SK-N-SH (cell line): ENCODE measurements at regions not wholly inside any gene's neighbourhood (a gene's known extent, or its start where the extent isn't known, plus 50 kb on each side); places are given as distances from the start of the nearest gene placed in this dataset.

ENCODE experiments used
- EP300 ChIP-seq, 2 experiments: IDR thresholded peaks; 2 replicates each; pipeline versions ENCODE4 v1.4.0 to v1.6.1; 2012; ENCODE audit warnings: borderline replicate concordance in 1 of 2, low read depth in 1 of 2, low read length in 1 of 2
- FOXJ3 ChIP-seq: sonication (generic); formaldehyde crosslinking; IDR thresholded peaks from 2 replicates; pipeline ENCODE4 v1.5.1; 2020; ENCODE audit warnings: mild to moderate bottlenecking, missing genetic modification reagents
- GABPA ChIP-seq: IDR thresholded peaks from 2 replicates; pipeline ENCODE4 v1.4.0; 2012; ENCODE audit warnings: low read depth, mild to moderate bottlenecking
- YY1 ChIP-seq: IDR thresholded peaks from 2 replicates; pipeline ENCODE4 v1.4.0; 2012; ENCODE audit warnings: low read depth, mild to moderate bottlenecking
- TF ChIP-seq, protein P1 (sequence below): fragments of 200-600 bp; sonication (generic); IDR thresholded peaks from 2 replicates; pipeline ENCODE4 v1.6.1; 2017; ENCODE audit warnings: antibody characterized with exemption, mild to moderate bottlenecking, moderate library complexity
- TF ChIP-seq, protein P2 (sequence below): IDR thresholded peaks from 2 replicates; pipeline ENCODE4 v1.4.0; 2012; ENCODE audit warnings: low read depth, borderline replicate concordance
- TF ChIP-seq, protein P3 (sequence below): IDR thresholded peaks from 2 replicates; pipeline ENCODE4 v1.4.0; 2012; ENCODE audit warnings: low read depth, borderline replicate concordance
- TF ChIP-seq, protein P4 (sequence below): IDR thresholded peaks from 2 replicates; pipeline ENCODE4 v1.4.0; 2012; ENCODE audit warnings: low read depth
- TF ChIP-seq, protein P5 (sequence below): IDR thresholded peaks from 2 replicates; pipeline ENCODE4; 2012

DNA sequence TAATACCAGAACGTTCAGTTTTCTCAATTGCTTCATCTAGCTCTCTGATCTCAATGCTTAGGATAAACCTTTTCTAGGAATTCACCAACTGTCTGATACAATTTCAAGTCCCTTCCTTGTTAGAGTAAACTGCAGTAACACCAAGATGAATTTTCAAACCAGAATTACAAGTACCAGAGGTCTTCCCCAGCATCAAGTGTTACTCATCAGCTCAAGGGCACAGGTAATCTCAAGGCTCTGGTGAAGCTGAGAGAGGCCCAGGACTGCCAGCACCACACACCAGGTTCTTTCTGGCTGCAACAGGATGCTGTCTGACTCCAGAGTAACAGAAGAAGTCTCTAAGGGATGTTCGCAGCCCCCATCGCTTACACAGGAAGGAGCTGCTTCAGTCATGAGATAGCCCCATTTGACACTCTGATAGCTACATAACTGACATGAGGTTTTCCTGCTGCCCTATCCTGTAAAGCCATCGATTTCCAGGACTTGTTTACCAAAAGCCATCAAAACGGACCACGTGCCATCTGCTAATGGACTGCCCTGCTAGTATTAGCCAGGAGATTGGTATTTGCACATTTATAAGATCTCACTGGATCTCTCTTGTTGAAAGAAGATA lies 549.4 kb downstream of the UTRN start:
- TF ChIP-seq, protein P1, sequence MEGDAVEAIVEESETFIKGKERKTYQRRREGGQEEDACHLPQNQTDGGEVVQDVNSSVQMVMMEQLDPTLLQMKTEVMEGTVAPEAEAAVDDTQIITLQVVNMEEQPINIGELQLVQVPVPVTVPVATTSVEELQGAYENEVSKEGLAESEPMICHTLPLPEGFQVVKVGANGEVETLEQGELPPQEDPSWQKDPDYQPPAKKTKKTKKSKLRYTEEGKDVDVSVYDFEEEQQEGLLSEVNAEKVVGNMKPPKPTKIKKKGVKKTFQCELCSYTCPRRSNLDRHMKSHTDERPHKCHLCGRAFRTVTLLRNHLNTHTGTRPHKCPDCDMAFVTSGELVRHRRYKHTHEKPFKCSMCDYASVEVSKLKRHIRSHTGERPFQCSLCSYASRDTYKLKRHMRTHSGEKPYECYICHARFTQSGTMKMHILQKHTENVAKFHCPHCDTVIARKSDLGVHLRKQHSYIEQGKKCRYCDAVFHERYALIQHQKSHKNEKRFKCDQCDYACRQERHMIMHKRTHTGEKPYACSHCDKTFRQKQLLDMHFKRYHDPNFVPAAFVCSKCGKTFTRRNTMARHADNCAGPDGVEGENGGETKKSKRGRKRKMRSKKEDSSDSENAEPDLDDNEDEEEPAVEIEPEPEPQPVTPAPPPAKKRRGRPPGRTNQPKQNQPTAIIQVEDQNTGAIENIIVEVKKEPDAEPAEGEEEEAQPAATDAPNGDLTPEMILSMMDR = no peak
- TF ChIP-seq, protein P2, sequence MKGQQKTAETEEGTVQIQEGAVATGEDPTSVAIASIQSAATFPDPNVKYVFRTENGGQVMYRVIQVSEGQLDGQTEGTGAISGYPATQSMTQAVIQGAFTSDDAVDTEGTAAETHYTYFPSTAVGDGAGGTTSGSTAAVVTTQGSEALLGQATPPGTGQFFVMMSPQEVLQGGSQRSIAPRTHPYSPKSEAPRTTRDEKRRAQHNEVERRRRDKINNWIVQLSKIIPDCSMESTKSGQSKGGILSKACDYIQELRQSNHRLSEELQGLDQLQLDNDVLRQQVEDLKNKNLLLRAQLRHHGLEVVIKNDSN = no peak
- no peak for TF ChIP-seq EP300 (IDR thresholded peaks at IDR 0.05; ENCODE audit: borderline replicate concordance in 1 of 2, low read depth in 1 of 2, low read length in 1 of 2)
- TF ChIP-seq, protein P3, sequence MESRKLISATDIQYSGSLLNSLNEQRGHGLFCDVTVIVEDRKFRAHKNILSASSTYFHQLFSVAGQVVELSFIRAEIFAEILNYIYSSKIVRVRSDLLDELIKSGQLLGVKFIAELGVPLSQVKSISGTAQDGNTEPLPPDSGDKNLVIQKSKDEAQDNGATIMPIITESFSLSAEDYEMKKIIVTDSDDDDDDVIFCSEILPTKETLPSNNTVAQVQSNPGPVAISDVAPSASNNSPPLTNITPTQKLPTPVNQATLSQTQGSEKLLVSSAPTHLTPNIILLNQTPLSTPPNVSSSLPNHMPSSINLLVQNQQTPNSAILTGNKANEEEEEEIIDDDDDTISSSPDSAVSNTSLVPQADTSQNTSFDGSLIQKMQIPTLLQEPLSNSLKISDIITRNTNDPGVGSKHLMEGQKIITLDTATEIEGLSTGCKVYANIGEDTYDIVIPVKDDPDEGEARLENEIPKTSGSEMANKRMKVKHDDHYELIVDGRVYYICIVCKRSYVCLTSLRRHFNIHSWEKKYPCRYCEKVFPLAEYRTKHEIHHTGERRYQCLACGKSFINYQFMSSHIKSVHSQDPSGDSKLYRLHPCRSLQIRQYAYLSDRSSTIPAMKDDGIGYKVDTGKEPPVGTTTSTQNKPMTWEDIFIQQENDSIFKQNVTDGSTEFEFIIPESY = no peak
- TF ChIP-seq YY1 = no peak
- TF ChIP-seq, protein P4, sequence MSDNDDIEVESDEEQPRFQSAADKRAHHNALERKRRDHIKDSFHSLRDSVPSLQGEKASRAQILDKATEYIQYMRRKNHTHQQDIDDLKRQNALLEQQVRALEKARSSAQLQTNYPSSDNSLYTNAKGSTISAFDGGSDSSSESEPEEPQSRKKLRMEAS = no peak
- TF ChIP-seq FOXJ3 (CRISPR knock-in tag) = no peak
- TF ChIP-seq, protein P5, sequence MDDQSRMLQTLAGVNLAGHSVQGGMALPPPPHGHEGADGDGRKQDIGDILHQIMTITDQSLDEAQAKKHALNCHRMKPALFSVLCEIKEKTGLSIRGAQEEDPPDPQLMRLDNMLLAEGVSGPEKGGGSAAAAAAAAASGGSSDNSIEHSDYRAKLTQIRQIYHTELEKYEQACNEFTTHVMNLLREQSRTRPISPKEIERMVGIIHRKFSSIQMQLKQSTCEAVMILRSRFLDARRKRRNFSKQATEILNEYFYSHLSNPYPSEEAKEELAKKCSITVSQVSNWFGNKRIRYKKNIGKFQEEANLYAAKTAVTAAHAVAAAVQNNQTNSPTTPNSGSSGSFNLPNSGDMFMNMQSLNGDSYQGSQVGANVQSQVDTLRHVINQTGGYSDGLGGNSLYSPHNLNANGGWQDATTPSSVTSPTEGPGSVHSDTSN = no peak
- no peak for TF ChIP-seq GABPA
